HG02981 (cell line): ENCODE measurements at regions not wholly inside any gene's neighbourhood (a gene's known extent, or its start where the extent isn't known, plus 50 kb on each side); places are given as distances from the start of the nearest gene placed in this dataset.
"Not testable (repeated sequence)": the region's sequence is repeated elsewhere in the genome, so short reads cannot be mapped to it uniquely, and the experiment has no call there.

Experiments used
- ATAC-seq: cut with Tn5 transposase; IDR thresholded peaks from one replicate; pipeline ENCODE4 v1.9.1; 2021; ENCODE audit warnings: mild to moderate bottlenecking, moderate library complexity; ENCODE audit not compliant: unreplicated experiment

DNA sequence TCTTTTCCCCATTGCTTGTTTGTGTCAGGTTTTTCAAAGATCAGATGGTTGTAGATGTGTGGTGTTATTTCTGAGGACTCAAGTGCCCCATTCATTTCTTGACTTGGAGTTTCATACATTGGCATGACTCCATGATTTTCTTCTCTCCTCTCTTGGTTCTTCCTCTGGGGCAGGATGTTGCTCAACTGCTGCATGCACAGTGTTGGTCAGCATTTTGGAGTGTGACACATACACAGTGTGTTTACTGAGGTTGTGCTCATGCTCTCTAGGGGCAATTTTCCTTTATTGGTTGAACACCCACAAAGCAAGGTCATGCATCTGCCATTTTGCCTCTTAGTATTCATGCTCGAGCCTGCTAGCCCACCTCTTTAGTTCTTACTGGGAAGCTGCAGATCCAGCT lies 1993.8 kb downstream of the ARAP2 start:
- ATAC-seq, result no peak

- ATAC-seq, result no peak
Observed at GRCh38 chr4:34253239-34253638, 1991.1 kb downstream of the ARAP2 start.

DNA sequence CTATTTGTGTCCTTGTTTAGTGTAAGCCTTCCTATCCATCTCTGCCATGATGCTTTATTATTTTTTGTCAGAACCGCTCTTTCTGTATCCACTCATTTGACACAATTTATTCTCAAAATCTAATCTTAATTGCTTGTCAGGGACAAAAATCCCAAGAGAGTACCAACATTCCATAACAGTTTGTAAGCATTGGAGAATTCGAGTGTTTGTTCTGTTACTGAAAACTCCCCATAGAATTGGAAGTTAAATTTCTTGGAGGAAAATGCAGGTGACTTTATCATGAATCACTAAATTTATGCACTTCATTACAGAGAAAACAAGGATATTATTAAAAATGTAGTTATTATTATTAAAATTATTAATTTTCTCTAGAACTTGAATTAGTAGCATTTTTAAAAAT lies 1986.1 kb downstream of the ARAP2 start:
- ATAC-seq, result no peak

DNA sequence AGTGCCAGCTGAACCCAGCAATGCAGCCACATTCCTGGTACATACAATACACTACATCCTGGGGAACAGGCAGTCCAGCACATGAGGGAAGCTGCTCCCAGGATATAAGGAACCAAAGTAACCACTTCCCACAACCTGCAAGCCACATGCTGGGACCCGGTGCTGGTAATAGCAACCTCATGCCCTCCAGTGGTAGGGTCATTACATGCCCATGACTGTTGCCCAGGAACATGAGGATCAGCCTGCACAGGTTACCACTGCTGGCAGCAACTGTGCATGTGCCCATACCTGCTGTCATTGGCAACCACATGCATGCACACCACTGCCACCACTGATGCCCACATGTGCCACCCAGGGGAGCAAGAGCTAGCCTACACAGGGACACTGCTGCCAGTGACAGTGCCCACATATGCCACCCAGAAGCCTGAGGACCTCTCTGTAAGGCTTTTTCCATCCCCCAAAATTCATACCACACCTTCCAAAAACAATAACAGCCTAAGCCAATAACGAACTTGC lies 1982.5 kb downstream of the ARAP2 start:
- no peak for ATAC-seq

DNA sequence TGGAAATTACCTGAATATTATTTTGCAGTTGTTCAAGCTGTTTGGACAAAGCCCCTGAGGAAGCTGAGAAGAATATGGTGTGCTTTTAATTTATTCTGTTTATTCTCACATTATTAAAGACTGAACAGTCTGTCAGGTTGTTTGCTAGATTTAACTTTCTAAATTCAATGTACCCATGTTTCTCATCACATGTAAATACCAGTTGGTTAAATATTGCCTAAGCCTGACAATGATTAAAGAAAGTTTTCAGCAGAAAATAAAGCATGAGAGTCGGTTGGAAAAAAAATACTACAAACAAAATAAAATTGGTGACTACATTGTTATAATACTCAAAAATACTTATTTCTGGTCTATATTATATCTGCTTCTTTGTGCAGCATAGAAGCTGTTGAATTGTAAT lies 1974.7 kb downstream of the ARAP2 start:
- no peak for ATAC-seq

- no peak for ATAC-seq
Observed at GRCh38 chr4:34271479-34272355, 1972.6 kb downstream of the ARAP2 start.

GRCh38 chr4:34279011-34279410 lies 1965.3 kb downstream of the ARAP2 start:
- no peak for ATAC-seq

GRCh38 chr4:34280131-34280530 lies 1964.2 kb downstream of the ARAP2 start:
- no peak for ATAC-seq

- no peak for ATAC-seq
Observed at GRCh38 chr4:34281826-34282225, 1962.5 kb downstream of the ARAP2 start.

GRCh38 chr4:34289489-34289888 lies 1954.8 kb downstream of the ARAP2 start:
- no peak for ATAC-seq

DNA sequence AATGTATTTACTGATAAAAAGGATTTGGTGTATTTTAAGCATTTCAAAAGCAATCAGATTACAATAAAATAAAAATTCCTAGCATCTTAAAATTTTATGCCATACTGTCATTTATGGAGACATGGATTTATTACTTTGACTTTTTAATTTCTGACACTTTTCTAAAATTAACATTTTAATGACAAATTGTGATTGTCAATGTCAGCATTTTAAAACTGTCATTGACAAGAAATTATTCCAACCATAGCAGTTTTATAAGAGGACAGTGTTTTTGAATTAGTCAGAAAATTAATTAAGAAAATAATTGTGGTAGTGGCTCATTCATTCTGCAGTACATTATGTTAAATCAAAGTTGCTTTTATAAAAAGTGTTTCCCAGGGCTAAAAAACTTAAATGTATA lies 1954.4 kb downstream of the ARAP2 start:
- no peak for ATAC-seq

- no peak for ATAC-seq
Observed at GRCh38 chr4:34293459-34293858, 1950.9 kb downstream of the ARAP2 start.

- ATAC-seq, result no peak
Observed at GRCh38 chr4:34309383-34309906, 1934.9 kb downstream of the ARAP2 start.

DNA sequence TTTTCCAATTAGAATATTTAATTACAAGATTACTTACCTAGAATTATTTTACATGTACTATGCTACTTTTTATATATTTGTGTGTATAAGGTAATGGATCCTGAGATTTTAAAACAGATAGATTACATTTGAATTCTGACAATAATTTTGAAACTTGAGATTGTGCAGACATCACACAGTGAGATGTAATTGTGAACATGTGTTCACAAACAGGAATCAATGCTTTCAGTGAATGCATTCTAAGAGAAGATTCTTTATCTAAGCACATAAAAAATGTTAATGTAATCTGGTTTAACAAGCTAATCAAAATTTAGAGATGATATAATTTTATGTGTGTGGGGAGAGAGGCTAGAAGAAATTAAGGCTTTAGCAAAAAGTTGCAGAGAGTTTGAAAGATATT lies 1925.5 kb downstream of the ARAP2 start:
- no peak for ATAC-seq

DNA sequence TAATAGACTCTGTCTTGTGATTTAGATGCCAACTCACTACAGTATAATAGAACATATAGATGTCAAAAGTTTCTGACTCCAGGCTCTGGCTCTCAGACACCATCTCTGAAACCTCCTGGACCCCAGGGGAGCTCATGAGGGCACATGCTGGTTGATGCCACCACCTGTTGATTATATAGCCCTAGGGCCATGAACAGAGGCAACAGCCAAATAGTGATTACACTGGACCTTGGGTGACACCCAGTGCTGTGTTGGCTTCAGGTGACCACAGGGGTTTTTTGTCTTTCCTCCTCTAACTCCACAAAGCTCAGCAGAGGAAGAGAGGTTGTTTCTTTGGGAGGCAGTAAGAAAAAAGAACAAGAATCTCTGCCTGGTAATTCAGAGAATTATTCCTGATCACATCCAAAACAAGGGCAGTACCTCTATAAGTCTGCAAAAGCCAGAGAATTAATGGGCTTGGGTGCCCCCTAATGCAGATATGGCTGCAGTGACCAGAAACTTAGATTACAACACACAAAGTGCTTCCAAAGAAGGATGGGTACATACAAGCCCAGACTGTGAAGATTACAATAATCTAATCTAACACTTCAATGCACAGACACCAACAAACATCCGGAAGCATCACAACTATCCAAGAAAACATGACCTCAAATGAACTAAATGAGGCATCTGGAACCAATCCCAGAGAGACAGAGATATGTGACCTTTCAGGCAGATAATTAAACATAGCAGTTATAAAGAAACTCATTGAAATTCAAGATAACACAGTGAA lies 1920.6 kb downstream of the ARAP2 start:
- ATAC-seq, result no peak

DNA sequence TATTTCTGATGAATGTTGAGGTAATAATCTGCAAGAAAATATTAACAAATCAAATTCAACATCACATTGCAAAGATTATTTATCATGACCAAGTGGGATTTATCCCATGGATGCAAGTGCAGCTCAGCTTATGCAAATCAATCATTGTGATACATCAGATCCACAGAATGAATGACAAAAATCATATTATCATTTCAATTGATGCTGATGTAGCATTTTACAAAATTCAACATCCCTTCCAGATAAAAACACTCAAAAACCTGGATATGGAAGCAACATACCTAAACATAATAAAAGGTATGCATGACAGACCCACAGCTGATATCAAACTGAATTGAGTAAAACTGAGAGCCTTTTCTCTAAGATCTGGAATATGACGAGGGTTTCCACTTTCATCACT lies 1915.4 kb downstream of the ARAP2 start:
- ATAC-seq, result no peak

- not testable (repeated sequence) for ATAC-seq
Observed at GRCh38 chr4:34335156-34335555, 1909.2 kb downstream of the ARAP2 start.

GRCh38 chr4:34335556-34335955 lies 1908.8 kb downstream of the ARAP2 start:
- not testable (repeated sequence) for ATAC-seq

- ATAC-seq, result no peak
Observed at GRCh38 chr4:34362654-34363053, 1881.7 kb downstream of the ARAP2 start.

GRCh38 chr4:34363842-34364241 lies 1880.5 kb downstream of the ARAP2 start:
- ATAC-seq, result no peak

- no peak for ATAC-seq
Observed at GRCh38 chr4:34365946-34366345, 1878.4 kb downstream of the ARAP2 start.

GRCh38 chr4:34371676-34372075 lies 1872.6 kb downstream of the ARAP2 start:
- no peak for ATAC-seq
